HEK293 (cell line): ENCODE measurements at regions not wholly inside any gene's neighbourhood (a gene's known extent, or its start where the extent isn't known, plus 50 kb on each side); places are given as distances from the start of the nearest gene placed in this dataset.

ENCODE experiments used
- ZNF223 ChIP-seq: fragments of 450-650 bp; formaldehyde crosslinking; IDR thresholded peaks from 2 replicates; pipeline ENCODE4 v1.5.1; 2016; ENCODE audit warnings: missing biosample characterization, missing genetic modification characterization
- ZNF792 ChIP-seq: fragments of 450-650 bp; formaldehyde crosslinking; IDR thresholded peaks from 2 replicates; pipeline ENCODE4 v1.5.1; 2016; ENCODE audit warnings: missing biosample characterization, missing genetic modification characterization
- TF ChIP-seq, protein P1 (sequence below): fragments of 450-650 bp; formaldehyde crosslinking; IDR thresholded peaks from 2 replicates; pipeline ENCODE4 v1.5.1; 2016; ENCODE audit warnings: missing biosample characterization, missing genetic modification characterization

DNA sequence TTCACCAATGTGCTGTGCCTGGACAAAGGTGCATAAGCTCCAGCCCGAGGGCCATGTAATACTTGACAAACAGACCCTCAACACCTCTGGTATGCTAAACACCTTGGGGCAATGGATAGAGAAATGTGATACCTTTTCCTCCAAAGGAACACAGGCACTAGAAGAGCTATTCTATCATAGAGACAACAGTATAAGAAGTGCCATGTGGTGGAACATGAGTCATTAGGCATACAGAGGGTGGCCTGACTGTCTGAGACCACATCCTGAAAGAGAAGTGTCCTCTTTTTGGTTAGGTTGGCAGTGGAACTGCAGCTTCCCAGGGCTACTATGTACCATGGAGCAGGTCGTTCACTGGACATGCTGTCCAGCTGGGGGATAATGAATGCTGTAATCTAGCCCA, 153.9 kb downstream of the INSIG2 start:
- TF ChIP-seq, protein P1, sequence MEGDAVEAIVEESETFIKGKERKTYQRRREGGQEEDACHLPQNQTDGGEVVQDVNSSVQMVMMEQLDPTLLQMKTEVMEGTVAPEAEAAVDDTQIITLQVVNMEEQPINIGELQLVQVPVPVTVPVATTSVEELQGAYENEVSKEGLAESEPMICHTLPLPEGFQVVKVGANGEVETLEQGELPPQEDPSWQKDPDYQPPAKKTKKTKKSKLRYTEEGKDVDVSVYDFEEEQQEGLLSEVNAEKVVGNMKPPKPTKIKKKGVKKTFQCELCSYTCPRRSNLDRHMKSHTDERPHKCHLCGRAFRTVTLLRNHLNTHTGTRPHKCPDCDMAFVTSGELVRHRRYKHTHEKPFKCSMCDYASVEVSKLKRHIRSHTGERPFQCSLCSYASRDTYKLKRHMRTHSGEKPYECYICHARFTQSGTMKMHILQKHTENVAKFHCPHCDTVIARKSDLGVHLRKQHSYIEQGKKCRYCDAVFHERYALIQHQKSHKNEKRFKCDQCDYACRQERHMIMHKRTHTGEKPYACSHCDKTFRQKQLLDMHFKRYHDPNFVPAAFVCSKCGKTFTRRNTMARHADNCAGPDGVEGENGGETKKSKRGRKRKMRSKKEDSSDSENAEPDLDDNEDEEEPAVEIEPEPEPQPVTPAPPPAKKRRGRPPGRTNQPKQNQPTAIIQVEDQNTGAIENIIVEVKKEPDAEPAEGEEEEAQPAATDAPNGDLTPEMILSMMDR (tag by site-specific recombination): no peak
- TF ChIP-seq ZNF223 (tag by site-specific recombination) (no peak), ZNF792 (tag by site-specific recombination) (no peak)
